ENCODE measurements at regions not wholly inside any gene's neighbourhood (a gene's known extent, or its start where the extent isn't known, plus 50 kb on each side); places are given as distances from the start of the nearest gene placed in this dataset.

- Mint-ChIP-seq H3K36me3 (no peaks in the 10 kb centered on the region), H3K9me3 (no peaks in the 10 kb centered on the region), H3K4me3 (no peak overlapping the region), H3K27ac (no peak overlapping the region), H3K27me3 (ENCODE audit: low read depth) (no peaks in the 10 kb centered on the region), H3K4me1 (no peaks in the 10 kb centered on the region)
- POLR2A ChIA-PET: no interaction called here
- TF ChIP-seq NR3C1 (CRISPR knock-in tag; conservative IDR thresholded peaks at IDR 0.05; ENCODE audit: low read depth): no peak
- no peak for TF ChIP-seq ZNF317 (CRISPR knock-in tag; IDR thresholded peaks at IDR 0.05; ENCODE audit: borderline replicate concordance, low read depth)
- TF ChIP-seq FOXK1 (CRISPR knock-in tag; IDR thresholded peaks at IDR 0.05): no peak
- TF ChIP-seq ZNF281 (CRISPR knock-in tag; IDR thresholded peaks at IDR 0.05): no peak
- TF ChIP-seq FOXP1 (CRISPR knock-in tag; IDR thresholded peaks at IDR 0.05; ENCODE audit: borderline replicate concordance): no peak
- no peak for TF ChIP-seq USF2 (CRISPR knock-in tag; IDR thresholded peaks at IDR 0.05)
- TF ChIP-seq TP53 (CRISPR knock-in tag; IDR thresholded peaks at IDR 0.05): no peak
- no peak for TF ChIP-seq ZBTB21 (CRISPR knock-in tag; IDR thresholded peaks at IDR 0.05; ENCODE audit: borderline replicate concordance)
- no peak for TF ChIP-seq IRF2 (CRISPR knock-in tag; IDR thresholded peaks at IDR 0.05; ENCODE audit: borderline replicate concordance, low read depth)
- no peak for TF ChIP-seq ZNF423 (CRISPR knock-in tag; IDR thresholded peaks at IDR 0.05)
- TF ChIP-seq ELF4 (CRISPR knock-in tag; IDR thresholded peaks at IDR 0.05; ENCODE audit: low read depth): no peak
- no peak for TF ChIP-seq ARID4B (CRISPR knock-in tag; IDR thresholded peaks at IDR 0.05; ENCODE audit: borderline replicate concordance)
- TF ChIP-seq JUN (CRISPR knock-in tag; IDR thresholded peaks at IDR 0.05): no peak
- no peak for TF ChIP-seq JAZF1 (CRISPR knock-in tag; IDR thresholded peaks at IDR 0.05)
- no peak for TF ChIP-seq ZNF512 (CRISPR knock-in tag; IDR thresholded peaks at IDR 0.05; ENCODE audit: borderline replicate concordance)
- ATAC-seq (no peak), DNase-seq (ENCODE audit: low spot score) (no peak)
- CTCF ChIA-PET: no interaction called here
Observed at GRCh38 chr6:114793428-114793827, 450.6 kb upstream of the HS3ST5 start.
